Vagina (tissue), 2 donors: ENCODE measurements at regions not wholly inside any gene's neighbourhood (a gene's known extent, or its start where the extent isn't known, plus 50 kb on each side); places are given as distances from the start of the nearest gene placed in this dataset.

Experiments
- POLR2A ChIP-seq, 2 donors: fragments of 450-650 bp; IDR thresholded peaks; one replicate each; pipeline ENCODE4 v1.6.1; 2017; ENCODE audit warnings: antibody characterized with exemption in 2 of 2, mild to moderate bottlenecking in 2 of 2, moderate library complexity in 2 of 2
- POLR2AphosphoS5 ChIP-seq, 2 donors: sonication (generic); formaldehyde crosslinking; IDR thresholded peaks; one replicate each; pipeline ENCODE4 v1.9.0; 2017; ENCODE audit warnings: antibody characterized with exemption in 2 of 2, mild to moderate bottlenecking in 2 of 2, low read depth in 1 of 2; ENCODE audit not compliant: insufficient read depth in 1 of 2

DNA sequence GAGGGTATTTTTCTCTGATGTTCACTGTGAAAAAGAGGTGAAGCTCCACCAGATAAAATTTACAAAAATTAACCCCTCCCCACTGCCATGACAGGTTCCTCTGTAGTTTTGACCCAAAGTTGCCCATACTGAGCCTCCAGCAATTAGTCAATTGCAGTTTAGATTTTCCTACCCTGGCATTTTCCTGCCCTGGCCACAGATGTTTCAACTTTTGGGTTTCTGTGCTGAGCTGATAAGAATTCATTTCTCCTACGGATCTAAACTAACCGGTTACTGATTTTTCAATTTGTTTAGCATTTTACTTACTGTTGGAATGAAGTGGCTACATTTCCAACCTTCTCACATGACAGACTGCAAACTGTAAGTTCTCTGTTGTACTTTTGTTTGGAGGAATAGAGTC lies 1346.1 kb upstream of the EPHA6 start:
- TF ChIP-seq POLR2AphosphoS5 (IDR thresholded peaks at IDR 0.05; ENCODE audit: insufficient read depth in 1 of 2, low read depth in 1 of 2): no peak
- TF ChIP-seq POLR2A (IDR thresholded peaks at IDR 0.05): no peak
